ENCODE measurements at regions not wholly inside any gene's neighbourhood (a gene's known extent, or its start where the extent isn't known, plus 50 kb on each side); places are given as distances from the start of the nearest gene placed in this dataset.

DNA sequence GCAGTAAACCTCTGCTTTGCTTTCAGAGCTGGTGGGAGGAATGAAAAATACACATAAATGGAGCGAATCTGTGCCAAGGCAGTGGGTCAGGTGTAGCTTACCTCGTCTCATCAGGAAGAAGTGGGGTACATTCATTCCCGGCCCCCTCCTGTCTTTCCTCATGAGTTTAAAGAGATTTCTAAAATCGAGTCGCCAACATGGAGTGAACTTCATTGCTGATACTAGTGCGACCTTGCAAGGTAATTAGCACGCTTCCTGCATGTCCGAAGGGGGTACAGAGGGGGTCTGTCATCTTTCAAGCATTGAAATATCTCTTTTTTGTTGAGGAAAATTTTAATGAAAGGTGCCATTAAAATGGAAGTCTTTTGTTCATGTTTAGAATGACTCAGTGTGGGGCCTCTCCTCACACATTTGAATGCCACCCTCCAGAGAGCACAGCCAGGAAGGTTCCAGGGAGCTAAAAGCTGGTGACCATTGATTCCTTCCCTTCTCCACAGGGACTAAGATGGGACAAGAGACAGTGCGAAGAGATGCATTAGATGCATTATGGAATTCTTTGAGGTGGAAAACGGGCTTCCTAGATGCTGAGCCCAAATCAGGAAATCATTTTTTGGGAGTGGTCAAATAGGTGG, 114.2 kb downstream of the IRX1 start:
- Histone ChIP-seq H3K36me3 (no peaks in the 10 kb centered on the region), H3K27me3 (no peaks in the 10 kb centered on the region), H3K4me1 (no peaks in the 10 kb centered on the region), H3K4me3 (no peak overlapping the region), H3K27ac (no peak overlapping the region), H3K9me3 (no peaks in the 10 kb centered on the region)
- intact Hi-C loops (cut with DNase I) = no loop called here
- no peak for DNase-seq
- TF ChIP-seq, protein P1, sequence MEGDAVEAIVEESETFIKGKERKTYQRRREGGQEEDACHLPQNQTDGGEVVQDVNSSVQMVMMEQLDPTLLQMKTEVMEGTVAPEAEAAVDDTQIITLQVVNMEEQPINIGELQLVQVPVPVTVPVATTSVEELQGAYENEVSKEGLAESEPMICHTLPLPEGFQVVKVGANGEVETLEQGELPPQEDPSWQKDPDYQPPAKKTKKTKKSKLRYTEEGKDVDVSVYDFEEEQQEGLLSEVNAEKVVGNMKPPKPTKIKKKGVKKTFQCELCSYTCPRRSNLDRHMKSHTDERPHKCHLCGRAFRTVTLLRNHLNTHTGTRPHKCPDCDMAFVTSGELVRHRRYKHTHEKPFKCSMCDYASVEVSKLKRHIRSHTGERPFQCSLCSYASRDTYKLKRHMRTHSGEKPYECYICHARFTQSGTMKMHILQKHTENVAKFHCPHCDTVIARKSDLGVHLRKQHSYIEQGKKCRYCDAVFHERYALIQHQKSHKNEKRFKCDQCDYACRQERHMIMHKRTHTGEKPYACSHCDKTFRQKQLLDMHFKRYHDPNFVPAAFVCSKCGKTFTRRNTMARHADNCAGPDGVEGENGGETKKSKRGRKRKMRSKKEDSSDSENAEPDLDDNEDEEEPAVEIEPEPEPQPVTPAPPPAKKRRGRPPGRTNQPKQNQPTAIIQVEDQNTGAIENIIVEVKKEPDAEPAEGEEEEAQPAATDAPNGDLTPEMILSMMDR (IDR thresholded peaks at IDR 0.05) = no peak
- 38% methylated on average over 9 of the region's 10 CpGs for WGBS (ENCODE audit: insufficient coverage, low coverage, low lambda C conversion rate, missing lambda C conversion rate)
- no peak for ATAC-seq

DNA sequence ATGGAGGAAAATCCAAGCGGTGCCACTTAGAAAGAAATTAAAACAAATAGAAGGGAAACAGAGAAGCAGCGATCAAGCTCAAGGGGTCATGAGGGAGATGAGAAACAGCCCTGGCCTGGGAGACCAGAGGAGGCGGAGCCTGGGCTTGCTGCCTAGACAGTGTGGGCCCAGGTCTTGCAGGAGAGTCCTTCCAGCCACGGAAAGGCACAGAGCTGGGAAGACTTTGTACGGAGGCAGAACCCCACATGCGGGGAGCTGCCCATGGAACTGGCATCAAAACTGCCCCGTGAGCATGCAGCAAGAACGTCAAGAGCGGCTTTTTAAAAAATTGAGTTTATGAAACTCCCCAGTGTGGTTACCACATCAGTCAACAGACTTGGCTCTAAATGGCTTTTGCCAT, 119.4 kb downstream of the IRX1 start:
- no peaks in the 10 kb centered on the region for H3K4me1 ChIP-seq
- no peaks in the 10 kb centered on the region for H3K36me3 ChIP-seq
- no peaks in the 10 kb centered on the region for H3K27me3 ChIP-seq
- no peak for TF ChIP-seq POLR2A (IDR thresholded peaks at IDR 0.05)
- TF ChIP-seq, protein P1 (IDR thresholded peaks at IDR 0.05) = no peak
- ATAC-seq (no peak), DNase-seq (no peak)
- intact Hi-C loops (cut with DNase I) = no loop called here
- H3K9me3 ChIP-seq = no peaks in the 10 kb centered on the region
- H3K4me3 ChIP-seq = no peak overlapping the region
- 50% methylated on average over 8 of the region's 9 CpGs for WGBS (ENCODE audit: insufficient coverage, low coverage, low lambda C conversion rate, missing lambda C conversion rate)
- no peak overlapping the region for H3K27ac ChIP-seq

DNA sequence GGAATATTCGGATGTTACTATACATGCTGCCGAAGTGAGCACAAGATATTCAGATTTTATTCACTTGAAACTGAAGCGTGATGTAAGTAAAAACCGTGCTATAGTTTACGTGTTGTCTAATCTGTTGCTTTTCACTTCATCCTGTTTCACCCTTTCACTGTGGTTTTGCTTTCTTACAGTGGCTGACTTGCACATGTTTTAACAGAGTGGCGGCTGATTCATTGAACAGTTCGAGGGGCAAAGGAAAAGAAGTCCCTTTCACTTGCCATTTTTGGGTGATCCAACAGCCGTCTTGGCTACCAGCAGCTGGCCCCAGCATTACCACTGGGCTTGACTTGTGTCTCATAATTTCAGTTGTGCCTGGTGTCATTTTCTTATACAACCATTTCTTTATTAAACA, 134.0 kb downstream of the IRX1 start:
- no peak overlapping the region for H3K4me3 ChIP-seq
- H3K36me3 ChIP-seq = no peaks in the 10 kb centered on the region
- no peaks in the 10 kb centered on the region for H3K4me1 ChIP-seq
- no peak for ATAC-seq
- no peak overlapping the region for H3K27ac ChIP-seq
- WGBS (ENCODE audit: insufficient coverage, low coverage, low lambda C conversion rate, missing lambda C conversion rate) = 61% methylated on average over 8 of the region's 8 CpGs
- no peaks in the 10 kb centered on the region for H3K27me3 ChIP-seq
- intact Hi-C loops (cut with DNase I) = no loop called here
- no peaks in the 10 kb centered on the region for H3K9me3 ChIP-seq
- no peak for DNase-seq
- TF ChIP-seq, protein P1 (IDR thresholded peaks at IDR 0.05) = no peak
- no peak for TF ChIP-seq POLR2A (IDR thresholded peaks at IDR 0.05)

DNA sequence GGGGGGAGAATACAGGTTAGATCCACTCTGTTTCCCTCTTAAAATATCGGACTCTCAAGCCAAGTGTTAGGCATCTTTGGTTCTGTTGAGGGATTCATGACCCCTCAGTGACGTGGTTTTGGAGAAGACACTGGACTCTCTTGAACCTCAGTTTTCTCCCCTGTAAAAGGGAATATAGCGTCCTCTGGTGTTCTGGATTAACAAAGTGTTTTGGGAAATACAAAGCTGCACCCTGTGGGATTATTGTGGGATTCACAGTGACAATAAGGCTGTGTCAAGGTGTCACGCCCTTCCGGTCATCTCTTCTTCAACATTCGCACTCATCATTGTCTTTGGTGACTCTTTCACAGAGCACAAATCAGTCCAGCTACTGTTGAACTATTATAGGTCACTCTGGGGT, 139.0 kb downstream of the IRX1 start:
- no peak for ATAC-seq
- intact Hi-C loops (cut with DNase I) = no loop called here

More for the DNA sequence above, 139.0 kb downstream of the IRX1 start:
- WGBS (ENCODE audit: insufficient coverage, low coverage, low lambda C conversion rate, missing lambda C conversion rate) = 59% methylated on average over 2 of the region's 6 CpGs
- no peak for DNase-seq
- Histone ChIP-seq H3K27me3 (no peaks in the 10 kb centered on the region), H3K4me1 (no peaks in the 10 kb centered on the region), H3K9me3 (no peaks in the 10 kb centered on the region), H3K4me3 (no peak overlapping the region), H3K36me3 (no peaks in the 10 kb centered on the region), H3K27ac (no peak overlapping the region)
- no peak for TF ChIP-seq POLR2A (IDR thresholded peaks at IDR 0.05)
- TF ChIP-seq, protein P1 (IDR thresholded peaks at IDR 0.05) = no peak
